ENCODE measurements at regions not wholly inside any gene's neighbourhood (a gene's known extent, or its start where the extent isn't known, plus 50 kb on each side); places are given as distances from the start of the nearest gene placed in this dataset.

DNA sequence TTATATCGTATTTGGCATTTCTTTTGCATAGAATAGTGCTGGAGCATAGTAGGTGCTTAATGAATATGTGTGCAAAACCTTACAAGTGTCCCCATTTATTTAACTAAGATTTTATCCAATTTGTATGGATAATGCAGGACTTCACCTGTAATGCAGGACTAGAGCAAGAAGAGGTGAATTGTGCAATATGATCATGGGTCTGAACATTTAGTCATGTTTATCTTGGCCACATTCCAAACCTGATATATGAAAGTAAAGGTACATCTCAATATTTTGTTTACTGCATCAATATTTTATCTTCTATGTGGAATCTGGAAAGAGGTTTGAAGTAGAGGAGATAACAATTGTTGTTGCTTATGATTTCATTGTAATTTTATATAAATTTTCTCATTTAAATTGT is 1626.7 kb upstream of the B3GALT2 start:
- ATAC-seq (ENCODE audit: low read depth) (no peak), DNase-seq (no peak)
- no peaks in the 10 kb centered on the region for H3K36me3 Mint-ChIP-seq (ENCODE audit: low read depth)
- no peaks in the 10 kb centered on the region for H3K27me3 Mint-ChIP-seq
- intact Hi-C loops (cut with micrococcal nuclease), result no loop called here
- H3K9me3 Mint-ChIP-seq, result no peaks in the 10 kb centered on the region
- no peak overlapping the region for H3K4me3 Mint-ChIP-seq
- POLR2A ChIA-PET, result no interaction called here
- H3K27ac Mint-ChIP-seq, result no peak overlapping the region
- CTCF ChIA-PET, result no interaction called here
- TF ChIP-seq, protein P1, sequence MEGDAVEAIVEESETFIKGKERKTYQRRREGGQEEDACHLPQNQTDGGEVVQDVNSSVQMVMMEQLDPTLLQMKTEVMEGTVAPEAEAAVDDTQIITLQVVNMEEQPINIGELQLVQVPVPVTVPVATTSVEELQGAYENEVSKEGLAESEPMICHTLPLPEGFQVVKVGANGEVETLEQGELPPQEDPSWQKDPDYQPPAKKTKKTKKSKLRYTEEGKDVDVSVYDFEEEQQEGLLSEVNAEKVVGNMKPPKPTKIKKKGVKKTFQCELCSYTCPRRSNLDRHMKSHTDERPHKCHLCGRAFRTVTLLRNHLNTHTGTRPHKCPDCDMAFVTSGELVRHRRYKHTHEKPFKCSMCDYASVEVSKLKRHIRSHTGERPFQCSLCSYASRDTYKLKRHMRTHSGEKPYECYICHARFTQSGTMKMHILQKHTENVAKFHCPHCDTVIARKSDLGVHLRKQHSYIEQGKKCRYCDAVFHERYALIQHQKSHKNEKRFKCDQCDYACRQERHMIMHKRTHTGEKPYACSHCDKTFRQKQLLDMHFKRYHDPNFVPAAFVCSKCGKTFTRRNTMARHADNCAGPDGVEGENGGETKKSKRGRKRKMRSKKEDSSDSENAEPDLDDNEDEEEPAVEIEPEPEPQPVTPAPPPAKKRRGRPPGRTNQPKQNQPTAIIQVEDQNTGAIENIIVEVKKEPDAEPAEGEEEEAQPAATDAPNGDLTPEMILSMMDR (IDR thresholded peaks at IDR 0.05), result no peak
- peaks cover 2% of the 10 kb centered on the region for H3K4me1 Mint-ChIP-seq

DNA sequence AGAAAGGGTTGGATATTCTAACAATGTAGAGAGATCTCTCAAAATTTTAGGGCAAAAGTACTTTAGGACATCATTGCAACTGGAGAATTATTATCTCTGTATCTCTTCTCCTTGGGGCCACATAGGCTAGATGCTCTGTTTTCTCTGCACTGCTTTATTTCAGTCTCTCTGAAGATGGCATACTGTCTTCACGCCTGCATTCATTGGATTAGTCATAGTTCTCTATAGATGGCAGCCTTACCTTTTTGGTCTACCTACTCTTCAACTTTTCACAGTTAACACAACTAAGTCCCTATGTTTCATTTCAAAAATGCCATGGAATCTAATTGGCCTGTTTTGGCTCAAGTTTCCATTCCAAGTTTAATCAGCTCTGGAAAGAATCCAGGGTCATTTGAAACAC is 1623.3 kb upstream of the B3GALT2 start:
- intact Hi-C loops (cut with micrococcal nuclease), result no loop called here
- ChIA-PET CTCF (no interaction called here), POLR2A (no interaction called here)
- peaks cover 2% of the 10 kb centered on the region for H3K4me1 Mint-ChIP-seq
- ATAC-seq (ENCODE audit: low read depth) (no peak), DNase-seq (no peak)
- H3K9me3 Mint-ChIP-seq, result no peaks in the 10 kb centered on the region
- no peak overlapping the region for H3K4me3 Mint-ChIP-seq
- no peak overlapping the region for H3K27ac Mint-ChIP-seq
- H3K27me3 Mint-ChIP-seq, result no peaks in the 10 kb centered on the region
- H3K36me3 Mint-ChIP-seq (ENCODE audit: low read depth), result no peaks in the 10 kb centered on the region
- TF ChIP-seq, protein P1 (IDR thresholded peaks at IDR 0.05), result no peak

DNA sequence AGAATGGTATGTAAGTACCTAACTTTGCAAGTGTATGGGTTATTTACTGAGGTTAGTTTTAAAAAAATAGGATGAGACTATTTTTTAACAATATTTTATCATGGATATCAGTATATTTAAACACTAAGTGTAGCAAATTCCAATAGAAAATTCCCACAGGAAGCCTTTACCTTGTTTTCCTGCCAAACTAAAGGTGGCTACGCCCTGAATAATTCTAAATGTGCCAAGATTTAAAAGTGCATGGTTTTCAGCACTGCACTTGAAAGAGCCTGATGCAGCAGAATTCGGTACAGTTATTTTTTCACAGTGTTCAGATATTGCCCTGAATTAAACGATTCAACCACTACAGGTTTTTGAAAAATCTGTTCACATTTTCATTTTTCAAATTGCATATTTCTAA is 1622.8 kb upstream of the B3GALT2 start:
- H3K4me3 Mint-ChIP-seq, result no peak overlapping the region
- TF ChIP-seq, protein P1 (IDR thresholded peaks at IDR 0.05), result no peak
- H3K36me3 Mint-ChIP-seq (ENCODE audit: low read depth), result no peaks in the 10 kb centered on the region
- ChIA-PET POLR2A (no interaction called here), CTCF (no interaction called here)
- ATAC-seq (ENCODE audit: low read depth), result no peak
- no peaks in the 10 kb centered on the region for H3K27me3 Mint-ChIP-seq
- no peak overlapping the region for H3K27ac Mint-ChIP-seq
- peaks cover 2% of the 10 kb centered on the region for H3K4me1 Mint-ChIP-seq
- peaks cover 2% of the 10 kb centered on the region for H3K9me3 Mint-ChIP-seq
- intact Hi-C loops (cut with micrococcal nuclease), result no loop called here
- DNase-seq, result no peak

DNA sequence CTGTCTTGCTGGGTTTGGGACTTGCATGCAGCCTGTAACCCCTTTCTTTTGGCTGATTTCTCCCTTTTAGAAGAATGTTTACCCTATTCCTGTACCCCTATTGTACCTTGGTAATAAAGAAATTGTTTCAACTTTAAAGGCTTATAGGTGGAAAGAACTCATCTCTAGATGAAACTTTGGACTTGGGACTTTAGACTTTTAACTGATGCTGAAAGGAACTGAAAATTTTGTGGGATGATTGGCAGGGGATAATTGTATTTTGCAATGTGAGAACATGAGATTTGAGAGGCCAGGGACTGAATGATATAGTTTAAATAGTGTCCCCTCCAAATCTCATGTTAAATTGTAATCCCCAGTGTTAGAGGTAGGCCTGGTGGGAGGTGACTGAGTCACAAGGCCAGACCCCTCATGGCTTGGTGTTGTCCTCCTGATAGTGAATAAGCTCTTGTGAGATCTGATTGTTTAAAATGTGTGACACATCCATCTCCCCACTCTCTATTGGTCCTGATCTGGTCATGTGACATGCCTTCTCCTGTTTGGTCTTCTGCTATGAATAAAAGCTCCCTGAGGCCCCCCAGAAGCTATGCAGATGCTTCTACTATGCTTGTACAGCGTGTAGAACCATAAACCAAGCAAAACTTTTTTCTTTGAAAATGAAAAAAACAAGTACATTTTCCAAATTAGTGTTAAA is 1621.3 kb upstream of the B3GALT2 start:
- intact Hi-C loops (cut with micrococcal nuclease), result no loop called here
- TF ChIP-seq, protein P1 (IDR thresholded peaks at IDR 0.05), result no peak
- H3K4me3 Mint-ChIP-seq, result no peak overlapping the region
- H3K27ac Mint-ChIP-seq, result no peak overlapping the region
- ChIA-PET POLR2A (no interaction called here), CTCF (no interaction called here)
- H3K36me3 Mint-ChIP-seq (ENCODE audit: low read depth), result no peaks in the 10 kb centered on the region
- peaks cover 2% of the 10 kb centered on the region for H3K9me3 Mint-ChIP-seq
- H3K4me1 Mint-ChIP-seq, result peaks cover 2% of the 10 kb centered on the region
- no peaks in the 10 kb centered on the region for H3K27me3 Mint-ChIP-seq
- DNase-seq (no peak), ATAC-seq (ENCODE audit: low read depth) (no peak)

DNA sequence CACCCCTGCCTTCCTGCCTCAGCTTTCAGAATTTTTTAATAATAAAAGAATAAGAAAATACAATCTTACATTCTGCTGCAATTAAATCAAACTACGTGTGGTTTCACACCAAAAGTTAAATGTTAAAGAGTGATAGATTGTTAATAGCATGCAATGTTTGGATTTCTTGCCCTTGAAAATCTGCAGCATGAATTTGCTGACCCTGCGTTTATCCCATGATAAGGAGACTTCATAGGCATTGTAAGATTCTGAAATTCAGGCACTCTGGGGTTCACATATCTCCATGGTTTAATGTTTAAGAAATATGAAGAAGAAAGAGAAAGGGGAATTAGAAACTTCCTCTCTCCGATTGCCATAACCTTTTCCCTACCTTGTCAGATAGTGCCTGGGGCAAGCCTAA is 1616.2 kb upstream of the B3GALT2 start:
- CTCF ChIA-PET, result no interaction called here
- Mint-ChIP-seq H3K36me3 (ENCODE audit: low read depth) (no peaks in the 10 kb centered on the region), H3K9me3 (peaks cover 2% of the 10 kb centered on the region), H3K4me3 (no peak overlapping the region), H3K27me3 (no peaks in the 10 kb centered on the region), H3K4me1 (no peaks in the 10 kb centered on the region), H3K27ac (no peak overlapping the region)
- DNase-seq (no peak), ATAC-seq (ENCODE audit: low read depth) (no peak)
- intact Hi-C loops (cut with micrococcal nuclease), result no loop called here
- POLR2A ChIA-PET, result no interaction called here
- TF ChIP-seq, protein P1 (IDR thresholded peaks at IDR 0.05), result no peak
